CD4-positive, alpha-beta T cell (primary cell): ENCODE measurements at regions not wholly inside any gene's neighbourhood (a gene's known extent, or its start where the extent isn't known, plus 50 kb on each side); places are given as distances from the start of the nearest gene placed in this dataset.

Experiments used
- ATAC-seq: fragments of 200-7000 bp; cut with Tn5 transposase; one replicate; pipeline ENCODE4 v1.10.0; 2022; ENCODE audit warnings: mild to moderate bottlenecking; ENCODE audit not compliant: poor library complexity
- CTCF ChIA-PET: fragments of 350-600 bp; sonication (Branson Sonifier 250); formaldehyde crosslinking; loops from one replicate; lab custom pipeline; 2021; ENCODE audit warnings: antibody characterized with exemption, inconsistent platforms; lab: Charles Lee
- POLR2A ChIA-PET: fragments of 350-600 bp; sonication (Branson Sonifier 250); formaldehyde crosslinking; loops from one replicate; lab custom pipeline; 2021; ENCODE audit warnings: antibody characterized with exemption, inconsistent platforms; lab: Charles Lee
- DNase-seq, 14 experiments: peaks; one replicate each; pipeline ENCODE4 v3.0.0-alpha.2; 2013 to 2020; ENCODE audit warnings: mixed read lengths in 2 of 14
- H3K27ac ChIP-seq, 2 donors: one replicate each; pipeline versions ENCODE4 v1.5.1 to v1.7.0; 2013; ENCODE audit warnings: low read length in 2 of 2, low read depth in 1 of 2, mild to moderate bottlenecking in 1 of 2
- H3K27me3 ChIP-seq, 2 experiments: 1 replicate in 1 of 2; 2 replicates in 1 of 2; pipeline versions ENCODE4 v1.6.1 to v1.7.0; 2013; ENCODE audit warnings: low read length in 2 of 2, control low read depth in 1 of 2, mild to moderate bottlenecking in 1 of 2, moderate library complexity in 1 of 2; ENCODE audit not compliant: insufficient read depth in 2 of 2, control insufficient read depth in 1 of 2
- H3K36me3 ChIP-seq: one replicate; pipeline ENCODE4 v1.6.1; 2013; ENCODE audit warnings: low read length, control low read depth; ENCODE audit not compliant: insufficient read depth
- H3K4me1 ChIP-seq: one replicate; pipeline ENCODE4 v1.6.1; 2013; ENCODE audit warnings: low read length, control low read depth; ENCODE audit not compliant: insufficient read depth
- H3K4me3 ChIP-seq: one replicate; pipeline ENCODE4 v1.5.1; 2013; ENCODE audit warnings: mild to moderate bottlenecking, low read length, moderate library complexity
- H3K9me3 ChIP-seq, 2 experiments: 1 replicate in 1 of 2; 2 replicates in 1 of 2; pipeline versions ENCODE4 v1.6.1 to v1.7.0; 2013; ENCODE audit warnings: low read length in 2 of 2, mild to moderate bottlenecking in 2 of 2, control low read depth in 1 of 2, moderate library complexity in 1 of 2; ENCODE audit not compliant: control insufficient read depth in 1 of 2, insufficient read depth in 1 of 2
- H3K27ac Mint-ChIP-seq: one replicate; pipeline ENCODE4 v1.8.0; 2020; ENCODE audit warnings: mixed read lengths
- H3K27me3 Mint-ChIP-seq: one replicate; pipeline ENCODE4 v1.8.0; 2021; ENCODE audit warnings: mixed read lengths
- H3K36me3 Mint-ChIP-seq: one replicate; pipeline ENCODE4 v1.8.0; 2021; ENCODE audit warnings: low read depth, mixed read lengths
- H3K4me1 Mint-ChIP-seq: one replicate; pipeline ENCODE4 v1.8.0; 2021; ENCODE audit warnings: low read depth, mixed read lengths
- H3K4me3 Mint-ChIP-seq: one replicate; pipeline ENCODE4 v1.8.0; 2020; ENCODE audit warnings: mild to moderate bottlenecking, mixed read lengths
- H3K9me3 Mint-ChIP-seq: one replicate; pipeline ENCODE4 v1.8.0; 2020; ENCODE audit warnings: mixed read lengths
- CTCF ChIP-seq: fragments of 200-600 bp; IDR thresholded peaks from one replicate; pipeline ENCODE4 v1.8.0; 2022; ENCODE audit warnings: antibody characterized with exemption, mild to moderate bottlenecking
- intact Hi-C, 2 experiments: fragments of 100-400 bp; cut with DNase I in 1 of 2; cut with micrococcal nuclease in 1 of 2; formaldehyde crosslinking; loops; one replicate each; pipeline versions ENCODE4 v1.15.1 to v1.9.0; 2023 to 2025; cut with DNase I, micrococcal nuclease

DNA sequence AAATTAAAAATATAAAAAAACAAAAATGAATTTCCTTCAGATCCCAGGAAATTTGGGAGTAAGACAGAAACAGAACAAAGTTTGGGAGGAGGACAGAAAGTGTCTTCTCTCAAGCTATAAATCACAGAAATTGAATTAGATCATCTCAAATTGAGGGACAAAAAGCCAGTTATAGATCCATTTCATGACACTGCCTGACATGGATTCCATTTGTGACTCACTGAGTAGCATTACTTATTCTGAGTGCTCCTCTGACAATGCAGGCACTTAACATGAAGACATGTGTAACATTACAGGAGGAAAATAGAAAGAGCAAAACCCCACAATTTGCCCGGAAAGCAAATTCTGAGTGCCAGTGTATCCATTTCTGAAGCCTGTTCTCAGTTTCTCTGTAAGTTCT lies 63.9 kb upstream of the CREB1 start:
- no peaks in the 10 kb centered on the region for H3K4me1 ChIP-seq
- Mint-ChIP-seq H3K9me3 (no peaks in the 10 kb centered on the region), H3K4me3 (no peak overlapping the region), H3K4me1 (no peaks in the 10 kb centered on the region), H3K36me3 (no peaks in the 10 kb centered on the region), H3K27ac (no peak overlapping the region), H3K27me3 (no peaks in the 10 kb centered on the region)
- no peak overlapping the region for H3K27ac ChIP-seq
- H3K4me3 ChIP-seq, result no peak overlapping the region
- DNase-seq, result no peak
- intact Hi-C loops, result no loop called here
- TF ChIP-seq CTCF, result no peak
- no peak for ATAC-seq
- POLR2A ChIA-PET, result no interaction called here
- H3K9me3 ChIP-seq, result no peaks in the 10 kb centered on the region
- no peaks in the 10 kb centered on the region for H3K36me3 ChIP-seq
- H3K27me3 ChIP-seq, result no peaks in the 10 kb centered on the region
- CTCF ChIA-PET, result no interaction called here

- no peak for ATAC-seq
- no peak overlapping the region for H3K27ac Mint-ChIP-seq
- no peak for DNase-seq
- no peak overlapping the region for H3K4me3 ChIP-seq
- H3K9me3 ChIP-seq, result no peaks in the 10 kb centered on the region
- no peaks in the 10 kb centered on the region for H3K4me1 ChIP-seq
- H3K27me3 Mint-ChIP-seq, result no peaks in the 10 kb centered on the region
- no peaks in the 10 kb centered on the region for H3K27me3 ChIP-seq
- no peaks in the 10 kb centered on the region for H3K9me3 Mint-ChIP-seq
- POLR2A ChIA-PET, result no interaction called here
- H3K4me1 Mint-ChIP-seq, result peaks cover under 1% of the 10 kb centered on the region
- no peak for TF ChIP-seq CTCF
- H3K36me3 ChIP-seq, result no peaks in the 10 kb centered on the region
- intact Hi-C loops, result no loop called here
- no peak overlapping the region for H3K4me3 Mint-ChIP-seq
- no peak overlapping the region for H3K27ac ChIP-seq
- no peaks in the 10 kb centered on the region for H3K36me3 Mint-ChIP-seq
- CTCF ChIA-PET, result no interaction called here
These were observed 61.9 kb upstream of the CREB1 start for GRCh38 chr2:207467716-207468347.

DNA sequence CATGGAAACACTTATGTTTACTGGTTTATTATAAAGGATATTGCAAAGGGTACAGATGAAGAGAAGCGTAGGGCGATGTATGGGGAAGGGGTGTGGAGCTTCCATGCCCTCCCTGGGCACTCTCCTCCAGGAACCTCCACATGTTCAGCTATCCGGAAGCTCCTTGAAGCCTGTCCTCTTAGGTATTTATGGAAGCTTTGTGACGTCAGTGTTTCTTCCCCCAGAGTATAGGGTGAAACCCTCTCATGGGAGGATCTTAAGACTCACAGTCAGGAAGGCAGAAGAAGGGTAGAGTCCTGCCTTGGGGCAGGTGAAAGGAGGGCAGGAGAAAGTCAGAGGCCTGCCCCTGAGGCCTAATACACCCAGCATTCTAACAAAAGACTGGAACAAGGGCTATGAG lies 61.3 kb upstream of the CREB1 start:
- intact Hi-C loops, result no loop called here
- H3K27me3 Mint-ChIP-seq, result no peaks in the 10 kb centered on the region
- TF ChIP-seq CTCF, result no peak
- H3K4me1 Mint-ChIP-seq, result peaks cover 7% of the 10 kb centered on the region
- H3K36me3 ChIP-seq, result no peaks in the 10 kb centered on the region
- H3K27ac Mint-ChIP-seq, result no peak overlapping the region
- ChIA-PET CTCF (no interaction called here), POLR2A (interaction anchor here (0.5 kb wide), 1 partner anchor 164 kb away, joined by 3 read pairs; no protein-coding TSS in a partner anchor)
- H3K4me3 Mint-ChIP-seq, result no peak overlapping the region
- no peaks in the 10 kb centered on the region for H3K36me3 Mint-ChIP-seq
- no peaks in the 10 kb centered on the region for H3K27me3 ChIP-seq
- no peaks in the 10 kb centered on the region for H3K9me3 ChIP-seq
- no peaks in the 10 kb centered on the region for H3K9me3 Mint-ChIP-seq
- H3K4me3 ChIP-seq, result no peak overlapping the region
- ATAC-seq (no peak), DNase-seq (no peak)
- no peak overlapping the region for H3K27ac ChIP-seq
- H3K4me1 ChIP-seq, result peaks cover 5% of the 10 kb centered on the region
